OCI-LY1 (cell line): ENCODE measurements at regions not wholly inside any gene's neighbourhood (a gene's known extent, or its start where the extent isn't known, plus 50 kb on each side); places are given as distances from the start of the nearest gene placed in this dataset.

Experiments used
- H2AFZ ChIP-seq: fragments of 200-600 bp; sonication (generic), shearing (Covaris generic); 2 replicates; pipeline ENCODE4 v1.6.0; 2014; ENCODE audit warnings: antibody characterized with exemption, mild to moderate bottlenecking, low read length
- H3F3A ChIP-seq: fragments of 200-600 bp; sonication (generic), shearing (Covaris generic); 2 replicates; pipeline ENCODE4 v1.6.0; 2014; ENCODE audit warnings: mild to moderate bottlenecking, antibody characterized with exemption, low read length, moderate library complexity; ENCODE audit not compliant: insufficient read depth
- H3K27ac ChIP-seq: fragments of 200-600 bp; sonication (generic); 2 replicates; pipeline ENCODE4 v1.5.1; 2014; ENCODE audit warnings: low read length, mixed run types, mild to moderate bottlenecking, low read depth; ENCODE audit not compliant: poor library complexity, severe bottlenecking
- H3K27me3 ChIP-seq: fragments of 200-600 bp; sonication (generic); 2 replicates; pipeline ENCODE4 v1.6.0; 2014; ENCODE audit warnings: antibody characterized with exemption, mild to moderate bottlenecking, low read length, moderate library complexity; ENCODE audit not compliant: insufficient read depth
- H3K36me3 ChIP-seq: fragments of 200-600 bp; sonication (generic); 2 replicates; pipeline ENCODE4 v1.6.1; 2014; ENCODE audit warnings: mild to moderate bottlenecking, antibody characterized with exemption, low read length, moderate library complexity, mixed read lengths; ENCODE audit not compliant: insufficient read depth
- H3K4me1 ChIP-seq: fragments of 200-600 bp; sonication (generic); 2 replicates; pipeline ENCODE4 v1.5.1; 2014; ENCODE audit warnings: mild to moderate bottlenecking, low read length, moderate library complexity; ENCODE audit not compliant: insufficient read depth, severe bottlenecking
- H3K4me2 ChIP-seq: fragments of 200-600 bp; sonication (generic), shearing (Covaris generic); 2 replicates; pipeline ENCODE4 v1.6.1; 2014; ENCODE audit warnings: low read length
- H3K4me3 ChIP-seq: fragments of 200-600 bp; sonication (generic); 2 replicates; pipeline ENCODE4 v1.5.1; 2014; ENCODE audit warnings: low read length, low read depth, mild to moderate bottlenecking, mixed read lengths; ENCODE audit not compliant: poor library complexity, severe bottlenecking
- H3K79me2 ChIP-seq: fragments of 200-600 bp; shearing (Covaris generic); 2 replicates; pipeline ENCODE4 v1.6.1; 2016; ENCODE audit warnings: mixed run types, low read length, mixed read lengths; ENCODE audit not compliant: insufficient read depth
- H3K9ac ChIP-seq: fragments of 200-600 bp; sonication (generic), shearing (Covaris generic); 2 replicates; pipeline ENCODE4 v1.6.1; 2014; ENCODE audit warnings: mild to moderate bottlenecking, low read length, mixed read lengths
- H3K9me2 ChIP-seq: fragments of 200-600 bp; sonication (generic), shearing (Covaris generic); 2 replicates; pipeline ENCODE4 v1.6.1; 2014; ENCODE audit warnings: low read depth, mild to moderate bottlenecking, low read length, mixed read lengths
- H3K9me3 ChIP-seq: fragments of 200-600 bp; shearing (Covaris generic); 2 replicates; pipeline ENCODE4 v1.6.1; 2014; ENCODE audit warnings: low read length, mixed read lengths
- H4K20me1 ChIP-seq: fragments of 200-600 bp; sonication (generic), shearing (Covaris generic); 2 replicates; pipeline ENCODE4 v1.6.0; 2016; ENCODE audit warnings: mild to moderate bottlenecking, low read length; ENCODE audit not compliant: insufficient read depth
- EZH2 ChIP-seq: fragments of 200-600 bp; sonication (generic), shearing (Covaris generic); IDR thresholded peaks from 2 replicates; pipeline ENCODE4 v1.8.0; 2017; ENCODE audit warnings: borderline replicate concordance, mixed run types, mild to moderate bottlenecking, antibody characterized with exemption, low read length, moderate library complexity, mixed read lengths
- TF ChIP-seq, protein P1 (sequence below): fragments of 200-600 bp; sonication (generic), shearing (Covaris generic); IDR thresholded peaks from 2 replicates; pipeline ENCODE4 v1.5.1; 2017; ENCODE audit warnings: mild to moderate bottlenecking, antibody characterized with exemption, low read length, moderate library complexity, mixed read lengths

DNA sequence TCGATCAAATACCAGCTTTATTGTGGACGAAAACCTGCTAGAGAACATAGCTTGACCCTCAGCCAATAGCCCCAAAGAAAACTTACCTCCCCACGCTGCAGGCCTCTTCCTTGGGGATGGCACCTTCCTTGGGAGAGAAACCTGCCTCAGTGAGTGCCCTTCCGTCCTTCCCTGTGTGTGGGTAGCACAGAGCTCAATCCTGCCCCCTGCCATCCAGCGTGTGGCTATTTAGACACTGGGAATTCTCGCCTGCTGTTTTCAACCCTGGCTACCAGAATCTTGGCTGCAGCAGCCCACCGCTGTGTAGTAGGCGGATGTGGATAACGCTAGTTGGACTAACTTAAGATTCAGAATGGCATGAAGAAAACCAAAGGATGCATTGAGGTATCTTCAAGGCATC, 238.2 kb downstream of the TEX36 start:
- no peak overlapping the region for H3K4me3 ChIP-seq
- H3K79me2 ChIP-seq = no peaks in the 10 kb centered on the region
- no peaks in the 10 kb centered on the region for H4K20me1 ChIP-seq
- H3K27me3 ChIP-seq = no peaks in the 10 kb centered on the region
- H3K4me1 ChIP-seq = no peaks in the 10 kb centered on the region
- no peak overlapping the region for H3K9ac ChIP-seq
- no peaks in the 10 kb centered on the region for H3F3A ChIP-seq
- H3K4me2 ChIP-seq = no peak overlapping the region
- H3K9me3 ChIP-seq = no peaks in the 10 kb centered on the region
- H3K9me2 ChIP-seq = no peaks in the 10 kb centered on the region
- no peak overlapping the region for H3K27ac ChIP-seq
- no peak overlapping the region for H2AFZ ChIP-seq
- TF ChIP-seq, protein P1, sequence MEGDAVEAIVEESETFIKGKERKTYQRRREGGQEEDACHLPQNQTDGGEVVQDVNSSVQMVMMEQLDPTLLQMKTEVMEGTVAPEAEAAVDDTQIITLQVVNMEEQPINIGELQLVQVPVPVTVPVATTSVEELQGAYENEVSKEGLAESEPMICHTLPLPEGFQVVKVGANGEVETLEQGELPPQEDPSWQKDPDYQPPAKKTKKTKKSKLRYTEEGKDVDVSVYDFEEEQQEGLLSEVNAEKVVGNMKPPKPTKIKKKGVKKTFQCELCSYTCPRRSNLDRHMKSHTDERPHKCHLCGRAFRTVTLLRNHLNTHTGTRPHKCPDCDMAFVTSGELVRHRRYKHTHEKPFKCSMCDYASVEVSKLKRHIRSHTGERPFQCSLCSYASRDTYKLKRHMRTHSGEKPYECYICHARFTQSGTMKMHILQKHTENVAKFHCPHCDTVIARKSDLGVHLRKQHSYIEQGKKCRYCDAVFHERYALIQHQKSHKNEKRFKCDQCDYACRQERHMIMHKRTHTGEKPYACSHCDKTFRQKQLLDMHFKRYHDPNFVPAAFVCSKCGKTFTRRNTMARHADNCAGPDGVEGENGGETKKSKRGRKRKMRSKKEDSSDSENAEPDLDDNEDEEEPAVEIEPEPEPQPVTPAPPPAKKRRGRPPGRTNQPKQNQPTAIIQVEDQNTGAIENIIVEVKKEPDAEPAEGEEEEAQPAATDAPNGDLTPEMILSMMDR = no peak
- no peak for TF ChIP-seq EZH2
- no peaks in the 10 kb centered on the region for H3K36me3 ChIP-seq

DNA sequence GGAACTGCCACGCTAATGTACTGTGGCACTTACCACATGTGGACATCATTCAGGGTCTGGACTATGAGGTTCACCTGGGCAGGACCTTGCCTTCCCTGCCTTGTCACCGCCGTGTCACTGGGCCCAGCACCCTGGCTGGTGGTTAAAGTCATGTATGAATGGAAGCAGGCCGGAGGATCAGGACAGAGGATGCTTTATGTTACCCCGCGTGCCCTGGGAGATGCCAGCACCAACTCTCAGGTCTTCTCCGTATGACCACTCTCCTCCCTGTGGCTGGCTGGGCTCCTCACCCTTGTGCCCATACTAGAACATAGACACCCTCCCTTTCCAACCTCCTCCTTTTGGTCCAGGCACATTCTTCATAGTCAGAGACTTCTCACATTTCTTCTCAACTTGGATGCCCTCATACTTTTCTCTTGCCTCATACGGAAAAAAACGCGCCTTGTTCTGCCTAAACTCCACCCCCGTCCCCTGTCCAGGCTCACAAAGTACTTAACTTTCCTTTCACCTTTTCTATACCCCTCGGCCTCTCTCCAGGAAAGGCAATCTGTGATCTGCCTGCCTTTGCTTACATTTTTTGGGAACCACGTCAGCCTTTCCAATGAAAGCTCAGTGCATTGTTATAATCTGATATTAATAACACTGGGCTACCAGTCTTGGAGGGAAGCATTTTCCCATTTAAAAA, 240.0 kb downstream of the TEX36 start:
- H3F3A ChIP-seq = no peaks in the 10 kb centered on the region

DNA sequence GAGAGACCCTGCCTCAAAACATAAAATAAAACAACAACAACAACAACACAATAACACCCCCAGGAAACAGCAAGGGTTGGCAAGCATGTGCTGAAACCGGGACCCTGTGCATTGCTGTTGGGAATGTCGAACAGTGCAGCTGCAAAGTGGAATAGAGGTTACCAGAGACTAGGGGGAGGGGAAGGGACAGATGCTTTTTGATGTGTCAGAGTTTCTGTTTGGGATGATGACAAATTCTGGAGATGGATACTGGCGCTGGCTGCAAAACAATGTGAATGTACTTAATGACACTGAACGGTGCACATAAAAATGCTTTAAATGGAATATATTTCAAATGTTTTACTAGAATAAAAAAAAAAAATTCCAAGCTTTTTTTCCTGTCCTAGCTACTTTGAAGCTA, 241.8 kb downstream of the TEX36 start:
- Histone ChIP-seq H3K4me2 (no peak overlapping the region), H3F3A (no peaks in the 10 kb centered on the region), H3K4me3 (no peak overlapping the region), H3K36me3 (no peaks in the 10 kb centered on the region), H3K27me3 (no peaks in the 10 kb centered on the region), H3K79me2 (no peaks in the 10 kb centered on the region), H3K9ac (no peak overlapping the region), H3K9me2 (no peaks in the 10 kb centered on the region), H3K4me1 (no peaks in the 10 kb centered on the region), H3K9me3 (no peaks in the 10 kb centered on the region), H3K27ac (no peak overlapping the region), H2AFZ (no peak overlapping the region), H4K20me1 (no peaks in the 10 kb centered on the region)
- TF ChIP-seq, protein P1 = no peak
- TF ChIP-seq EZH2 = no peak

More for the DNA sequence above, 240.0 kb downstream of the TEX36 start:
- Histone ChIP-seq H2AFZ (no peak overlapping the region), H4K20me1 (no peaks in the 10 kb centered on the region), H3K4me1 (no peaks in the 10 kb centered on the region), H3K9me3 (no peaks in the 10 kb centered on the region), H3K36me3 (no peaks in the 10 kb centered on the region), H3K27me3 (no peaks in the 10 kb centered on the region), H3K9ac (no peak overlapping the region), H3K27ac (no peak overlapping the region), H3K4me3 (no peak overlapping the region), H3K9me2 (no peaks in the 10 kb centered on the region), H3K79me2 (no peaks in the 10 kb centered on the region), H3K4me2 (no peak overlapping the region)
- TF ChIP-seq EZH2 = no peak
- TF ChIP-seq, protein P1 = no peak
